Ectodermal cell (in vitro differentiated cells): ENCODE measurements at regions not wholly inside any gene's neighbourhood (a gene's known extent, or its start where the extent isn't known, plus 50 kb on each side); places are given as distances from the start of the nearest gene placed in this dataset.
"Not testable (repeated sequence)": the region's sequence is repeated elsewhere in the genome, so short reads cannot be mapped to it uniquely, and the experiment has no call there.

Source experiments
- H3K27ac ChIP-seq: 2 replicates; pipeline ENCODE4 v1.7.0; 2013; ENCODE audit warnings: mild to moderate bottlenecking, low read depth, low read length; ENCODE audit not compliant: insufficient read depth, poor library complexity, severe bottlenecking
- H3K27me3 ChIP-seq: 2 replicates; pipeline ENCODE4 v1.7.0; 2013; ENCODE audit warnings: mild to moderate bottlenecking, low read length; ENCODE audit not compliant: insufficient read depth, control insufficient read depth, poor library complexity, severe bottlenecking
- H3K36me3 ChIP-seq: one replicate; pipeline ENCODE4 v1.7.0; 2013; ENCODE audit warnings: low read length; ENCODE audit not compliant: control insufficient read depth, insufficient read depth
- H3K4me1 ChIP-seq: one replicate; pipeline ENCODE4 v1.7.0; 2013; ENCODE audit warnings: low read length; ENCODE audit not compliant: control insufficient read depth, insufficient read depth
- H3K4me3 ChIP-seq: 2 replicates; pipeline ENCODE4 v1.7.0; 2013; ENCODE audit warnings: low read depth, low read length, control low read depth; ENCODE audit not compliant: insufficient read depth
- H3K9me3 ChIP-seq: 2 replicates; pipeline ENCODE4 v1.7.0; 2013; ENCODE audit warnings: mild to moderate bottlenecking, low read length, moderate library complexity; ENCODE audit not compliant: control insufficient read depth
- WGBS, 2 experiments: methylation state at CpG; one replicate each; pipeline ENCODE4 v1.1.7; 2013; ENCODE audit warnings: missing lambda C conversion rate in 2 of 2; 5-methylcytosine and 5-hydroxymethylcytosine counted together

GRCh38 chr6:112689183-112689858 lies 342.2 kb downstream of the RFPL4B start:
- H3K4me1 ChIP-seq, H3K27me3 ChIP-seq, H3K27ac ChIP-seq, H3K9me3 ChIP-seq, H3K36me3 ChIP-seq, H3K4me3 ChIP-seq: not testable (repeated sequence)
- 94 to 96% methylated on average over 53 to 54 of the region's 56 CpGs for WGBS, 2 experiments

GRCh38 chr6:112690497-112691202 lies 343.5 kb downstream of the RFPL4B start:
- no peak overlapping the region for H3K4me3 ChIP-seq
- H3K27ac ChIP-seq: no peak overlapping the region
- H3K27me3 ChIP-seq: no peaks in the 10 kb centered on the region
- H3K36me3 ChIP-seq: no peaks in the 10 kb centered on the region
- 88 to 91% methylated on average over 5 to 6 of the region's 6 CpGs for WGBS, 2 experiments
- no peaks in the 10 kb centered on the region for H3K9me3 ChIP-seq
- H3K4me1 ChIP-seq: no peaks in the 10 kb centered on the region

- Histone ChIP-seq H3K4me3 (no peak overlapping the region), H3K9me3 (no peaks in the 10 kb centered on the region), H3K27me3 (no peaks in the 10 kb centered on the region), H3K36me3 (no peaks in the 10 kb centered on the region), H3K27ac (no peak overlapping the region), H3K4me1 (no peaks in the 10 kb centered on the region)
- WGBS, 2 experiments: 84 to 87% methylated on average over 1 of the region's 1 CpG
Observed at GRCh38 chr6:112691289-112691688, 344.2 kb downstream of the RFPL4B start.

GRCh38 chr6:112695001-112695400 lies 347.9 kb downstream of the RFPL4B start:
- H3K4me1 ChIP-seq: no peaks in the 10 kb centered on the region
- no peak overlapping the region for H3K4me3 ChIP-seq
- H3K36me3 ChIP-seq: no peaks in the 10 kb centered on the region
- no peaks in the 10 kb centered on the region for H3K9me3 ChIP-seq
- no peak overlapping the region for H3K27ac ChIP-seq
- no peaks in the 10 kb centered on the region for H3K27me3 ChIP-seq
- 77 to 81% methylated on average over 2 of the region's 2 CpGs for WGBS, 2 experiments

GRCh38 chr6:112697265-112697664 lies 350.1 kb downstream of the RFPL4B start:
- Histone ChIP-seq H3K27ac (no peak overlapping the region), H3K9me3 (no peaks in the 10 kb centered on the region), H3K4me3 (no peak overlapping the region), H3K4me1 (no peaks in the 10 kb centered on the region), H3K27me3 (no peaks in the 10 kb centered on the region), H3K36me3 (no peaks in the 10 kb centered on the region)
- WGBS, 2 experiments: 92 to 93% methylated on average over 4 of the region's 4 CpGs

GRCh38 chr6:112701201-112701600 lies 354.1 kb downstream of the RFPL4B start:
- Histone ChIP-seq H3K9me3 (no peaks in the 10 kb centered on the region), H3K27me3 (no peaks in the 10 kb centered on the region), H3K4me3 (no peak overlapping the region), H3K36me3 (no peaks in the 10 kb centered on the region), H3K27ac (no peak overlapping the region), H3K4me1 (no peaks in the 10 kb centered on the region)
- 93% methylated on average over 5 of the region's 5 CpGs for WGBS, 2 experiments

GRCh38 chr6:112710710-112711109 lies 363.6 kb downstream of the RFPL4B start:
- 83 to 88% methylated on average over 1 of the region's 2 CpGs for WGBS, 2 experiments
- H3K4me1 ChIP-seq: no peaks in the 10 kb centered on the region
- no peaks in the 10 kb centered on the region for H3K36me3 ChIP-seq
- no peaks in the 10 kb centered on the region for H3K27me3 ChIP-seq
- H3K9me3 ChIP-seq: no peaks in the 10 kb centered on the region
- no peak overlapping the region for H3K4me3 ChIP-seq
- no peak overlapping the region for H3K27ac ChIP-seq

- 92 to 93% methylated on average over 1 of the region's 2 CpGs for WGBS, 2 experiments
- H3K4me1 ChIP-seq: no peaks in the 10 kb centered on the region
- no peaks in the 10 kb centered on the region for H3K9me3 ChIP-seq
- no peaks in the 10 kb centered on the region for H3K27me3 ChIP-seq
- H3K36me3 ChIP-seq: no peaks in the 10 kb centered on the region
- no peak overlapping the region for H3K4me3 ChIP-seq
- H3K27ac ChIP-seq: no peak overlapping the region
Observed at GRCh38 chr6:112713402-112713801, 366.3 kb downstream of the RFPL4B start.

GRCh38 chr6:112717401-112717800 lies 370.3 kb downstream of the RFPL4B start:
- Histone ChIP-seq H3K4me1 (no peaks in the 10 kb centered on the region), H3K36me3 (no peaks in the 10 kb centered on the region), H3K27ac (no peak overlapping the region), H3K9me3 (no peaks in the 10 kb centered on the region), H3K4me3 (no peak overlapping the region), H3K27me3 (no peaks in the 10 kb centered on the region)
- 94 to 97% methylated on average over 2 of the region's 3 CpGs for WGBS, 2 experiments

GRCh38 chr6:112717856-112718255 lies 370.7 kb downstream of the RFPL4B start:
- no peaks in the 10 kb centered on the region for H3K36me3 ChIP-seq
- no peaks in the 10 kb centered on the region for H3K27me3 ChIP-seq
- H3K9me3 ChIP-seq: no peaks in the 10 kb centered on the region
- no peak overlapping the region for H3K4me3 ChIP-seq
- H3K4me1 ChIP-seq: no peaks in the 10 kb centered on the region
- no peak overlapping the region for H3K27ac ChIP-seq
- WGBS, 2 experiments: 92% methylated on average over 2 of the region's 2 CpGs
